RPMI8226 (cell line): ENCODE measurements at regions not wholly inside any gene's neighbourhood (a gene's known extent, or its start where the extent isn't known, plus 50 kb on each side); places are given as distances from the start of the nearest gene placed in this dataset.
"Not testable (repeated sequence)": the region's sequence is repeated elsewhere in the genome, so short reads cannot be mapped to it uniquely, and the experiment has no call there.

Source experiments
- DNase-seq: peaks from one replicate; pipeline ENCODE4 v3.0.0-alpha.2; 2015

DNA sequence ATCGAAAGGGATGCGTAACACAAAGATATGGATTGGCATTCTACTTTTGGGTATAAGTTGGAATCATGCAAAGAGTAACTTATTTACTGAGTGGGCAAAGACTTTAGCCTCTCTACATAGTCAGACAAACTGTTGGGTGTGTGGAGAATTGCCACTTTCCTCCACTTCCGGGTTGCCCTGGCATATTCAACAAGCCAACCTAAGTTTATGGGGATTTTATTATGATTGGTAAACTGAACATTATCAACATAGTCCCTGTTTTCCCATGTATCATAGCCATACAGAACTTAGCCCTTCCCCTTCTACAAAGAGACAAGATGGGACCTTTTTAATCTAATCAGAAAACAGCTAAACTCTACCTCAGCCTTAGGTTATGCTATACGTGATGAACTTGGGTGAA lies 121.6 kb downstream of the AGTR2 start:
- DNase-seq, result no peak

DNA sequence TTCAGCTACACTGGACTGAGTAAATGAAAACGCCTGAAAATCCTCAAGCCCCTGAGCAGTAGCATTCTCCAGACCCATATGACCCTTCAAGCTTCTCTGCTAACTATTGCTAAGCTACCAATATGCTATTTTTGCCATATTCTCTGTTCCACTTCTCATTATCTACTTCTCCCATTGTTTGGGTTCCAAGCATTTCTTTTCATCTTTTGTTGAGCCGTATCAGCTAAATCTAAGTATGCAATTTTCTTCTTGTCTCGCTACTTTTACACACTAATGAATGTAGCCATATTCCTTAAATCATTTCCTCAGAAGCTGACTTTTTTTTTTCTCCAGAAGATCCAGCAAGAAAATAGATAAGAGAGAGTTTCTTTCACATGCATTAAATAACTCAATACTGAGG lies 128.4 kb downstream of the AGTR2 start:
- no peak for DNase-seq

DNA sequence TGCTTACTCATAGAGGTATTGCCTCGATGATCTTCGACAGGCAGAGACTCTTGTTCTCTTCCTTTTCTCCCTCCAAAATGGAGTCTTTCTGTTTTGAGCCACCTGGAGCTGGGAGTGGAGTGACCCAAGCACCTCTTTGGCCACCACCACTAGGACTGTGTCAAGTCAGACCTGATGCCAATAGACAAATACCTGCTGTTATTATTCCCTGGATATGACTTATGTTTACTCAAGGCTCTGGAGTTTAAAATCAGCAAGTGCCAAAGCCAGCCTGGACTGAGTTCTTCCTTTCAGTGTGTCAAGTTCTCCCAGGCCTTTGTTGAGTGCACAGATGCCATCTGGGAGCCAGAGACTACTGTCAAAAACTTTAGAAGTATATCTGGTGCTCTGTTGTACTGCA lies 130.2 kb upstream of the SLC6A14 start:
- no peak for DNase-seq

DNA sequence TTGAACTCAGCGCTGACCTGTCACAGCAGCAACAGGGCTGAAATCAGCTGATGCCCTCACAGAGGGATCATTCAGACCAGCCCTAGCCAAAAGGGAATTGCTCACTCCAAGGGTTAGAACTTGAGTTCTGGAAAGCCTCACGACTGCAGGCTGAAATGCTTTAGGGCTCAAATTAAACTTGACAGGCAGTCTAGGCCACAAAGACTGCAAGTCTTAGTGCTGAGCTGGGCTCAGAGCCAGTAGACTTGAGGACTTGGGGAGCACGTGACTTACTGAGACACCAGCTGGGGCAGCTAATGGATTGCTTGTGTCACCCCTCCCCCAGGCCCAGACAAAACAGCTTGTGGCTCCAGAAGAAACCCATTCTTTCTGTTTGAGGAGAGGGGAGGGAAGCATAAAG lies 119.0 kb upstream of the SLC6A14 start:
- peak; percentile 64 for DNase-seq

DNA sequence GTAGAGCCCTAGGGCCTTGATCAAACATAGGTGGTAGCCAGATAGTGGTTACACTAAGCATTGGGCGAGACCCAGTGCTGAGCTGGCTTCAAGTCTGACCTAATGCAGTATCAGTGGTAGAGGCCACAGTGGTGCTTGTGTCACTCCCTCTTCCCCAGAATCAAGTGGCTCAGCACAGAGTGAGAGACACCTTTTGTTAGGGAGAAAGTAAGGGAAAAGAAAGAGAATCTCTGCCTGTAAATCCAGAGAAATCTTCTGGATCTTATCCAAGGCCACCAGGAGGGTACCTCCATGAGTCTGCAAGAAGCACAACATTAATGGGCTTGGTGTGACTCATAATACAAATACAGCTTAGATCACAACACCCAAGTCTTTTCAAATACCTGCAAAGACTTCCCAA lies 117.7 kb upstream of the SLC6A14 start:
- DNase-seq, result no peak

DNA sequence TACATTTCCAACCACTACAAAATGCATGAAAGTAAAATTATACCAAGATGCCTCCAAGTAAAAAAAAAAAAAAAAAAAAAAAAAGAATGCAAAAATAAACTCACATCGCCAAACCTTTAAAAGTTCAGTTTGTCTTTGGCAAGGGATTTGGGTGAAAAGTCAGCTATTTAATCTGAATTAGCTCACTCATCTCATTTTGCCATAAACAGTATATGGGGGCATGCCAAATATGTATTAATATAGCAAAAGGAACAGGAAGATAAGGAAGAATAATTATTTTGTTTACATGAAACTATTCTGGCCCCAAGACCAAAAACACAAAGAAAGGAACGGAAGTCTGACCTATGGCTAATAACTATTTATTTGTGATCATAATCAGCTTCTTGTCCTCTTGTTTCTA lies 114.7 kb upstream of the SLC6A14 start:
- DNase-seq, result no peak

DNA sequence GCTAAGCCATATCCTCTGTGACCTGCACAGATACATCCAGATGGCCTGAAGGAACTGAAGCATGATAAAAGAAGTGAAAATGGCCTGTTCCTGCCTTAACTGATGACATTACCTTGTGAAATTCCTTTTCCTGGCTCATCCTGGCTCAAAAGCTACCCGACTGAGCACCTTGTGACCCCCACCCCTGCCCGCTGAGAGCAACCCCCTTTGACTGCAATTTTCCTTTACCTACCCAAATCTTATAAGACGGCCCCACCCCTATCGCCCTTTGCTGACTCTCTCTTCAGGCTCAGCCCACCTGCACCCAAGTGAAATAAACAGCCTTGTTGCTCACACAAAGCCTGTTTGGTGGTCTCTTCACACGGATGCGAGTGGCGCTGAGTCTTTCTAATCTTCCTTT lies 104.4 kb upstream of the SLC6A14 start:
- DNase-seq, result not testable (repeated sequence)

DNA sequence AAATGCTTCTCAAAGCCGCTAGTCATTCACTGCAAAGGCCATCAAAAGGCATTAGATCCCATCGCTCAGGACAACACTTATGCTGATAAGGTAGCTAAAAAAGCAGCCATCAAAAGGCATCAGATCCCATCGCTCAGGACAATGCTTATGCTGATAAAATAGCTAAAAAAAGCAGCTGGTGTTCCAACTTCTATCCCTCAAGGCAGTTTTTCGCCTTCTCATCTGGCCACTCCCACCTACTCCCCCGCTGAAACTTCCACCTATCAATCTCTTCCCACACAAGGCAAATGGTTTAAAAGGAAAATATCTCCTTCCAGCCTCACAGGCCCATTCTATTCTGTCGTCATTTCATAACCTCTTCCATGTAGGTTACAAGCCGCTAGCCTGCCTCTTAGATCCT lies 101.6 kb upstream of the SLC6A14 start:
- not testable (repeated sequence) for DNase-seq

DNA sequence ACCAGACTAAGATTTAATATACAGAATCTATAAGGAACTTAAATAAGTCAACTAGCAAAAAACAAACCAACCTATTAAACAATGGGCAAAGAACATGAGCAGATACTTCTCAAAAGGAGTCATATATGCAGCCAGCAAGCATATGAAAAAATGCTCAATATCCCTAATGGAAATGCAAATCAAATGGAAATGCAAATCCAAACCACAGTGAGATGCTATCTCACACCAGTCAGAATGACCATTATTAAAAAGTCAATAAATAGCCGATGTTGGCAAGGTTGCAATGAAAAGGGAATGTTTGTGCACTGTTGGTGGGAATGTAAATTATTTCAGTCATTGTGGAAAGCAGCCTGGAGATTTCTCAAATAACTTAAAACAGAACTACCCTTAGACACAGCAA lies 97.0 kb upstream of the SLC6A14 start:
- no peak for DNase-seq

DNA sequence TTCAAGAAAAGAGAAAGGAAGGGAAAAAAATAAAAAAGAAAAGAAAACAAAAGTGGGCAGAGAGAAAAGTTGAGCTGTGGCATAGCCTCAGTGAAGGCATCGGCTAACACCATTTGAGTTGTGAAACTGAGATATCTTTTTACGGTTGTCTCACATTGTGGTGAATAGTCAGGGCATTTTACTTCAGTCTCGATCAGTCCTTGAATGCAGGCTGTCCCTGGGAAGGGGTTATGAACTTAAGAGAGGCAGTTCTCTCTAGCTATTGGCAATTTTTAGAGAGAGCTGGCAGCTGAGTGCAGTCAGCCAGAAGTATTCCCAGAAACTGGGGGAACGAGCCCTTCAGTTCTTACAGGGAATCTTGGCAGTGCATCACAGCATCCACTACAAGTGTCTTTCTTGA lies 93.5 kb upstream of the SLC6A14 start:
- no peak for DNase-seq

DNA sequence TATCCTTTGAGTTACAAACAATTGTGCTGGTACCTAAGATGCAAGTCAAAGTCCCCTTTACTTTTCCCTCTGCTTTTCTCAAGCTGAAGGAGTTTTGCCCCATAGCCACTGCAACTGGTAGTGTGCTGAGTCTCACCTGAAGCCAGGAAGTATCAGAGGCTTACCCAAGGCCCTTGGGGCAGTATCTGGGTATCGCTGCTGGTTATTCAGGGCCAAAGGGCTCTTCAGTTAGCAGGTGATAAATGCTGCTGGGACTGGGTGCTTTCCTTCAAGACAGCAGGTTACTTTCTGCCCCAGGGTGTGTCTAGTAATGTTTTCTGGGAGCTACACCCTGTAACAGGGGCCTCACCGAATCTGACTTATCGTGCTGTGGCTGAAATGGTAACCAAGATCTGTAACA lies 90.4 kb upstream of the SLC6A14 start:
- no peak for DNase-seq

DNA sequence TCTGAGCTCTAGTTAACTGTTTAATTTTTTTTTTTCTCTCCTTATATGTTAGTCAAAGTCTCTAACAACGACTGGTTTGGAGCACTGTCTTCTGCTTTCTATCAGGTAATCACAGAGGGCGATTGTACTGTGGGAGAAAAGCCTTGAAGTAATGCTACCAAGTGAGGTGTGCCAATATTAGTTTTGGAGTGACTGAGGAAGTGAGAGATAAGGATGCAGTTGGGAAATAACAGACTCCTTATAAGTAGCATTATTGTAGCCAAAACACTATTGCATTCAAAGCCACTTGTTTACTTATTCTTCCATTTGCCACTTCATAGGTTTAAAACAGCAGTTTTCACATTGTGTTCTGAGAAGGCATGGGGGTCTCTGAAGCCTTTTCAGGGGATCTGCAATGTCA lies 79.1 kb upstream of the SLC6A14 start:
- no peak for DNase-seq

DNA sequence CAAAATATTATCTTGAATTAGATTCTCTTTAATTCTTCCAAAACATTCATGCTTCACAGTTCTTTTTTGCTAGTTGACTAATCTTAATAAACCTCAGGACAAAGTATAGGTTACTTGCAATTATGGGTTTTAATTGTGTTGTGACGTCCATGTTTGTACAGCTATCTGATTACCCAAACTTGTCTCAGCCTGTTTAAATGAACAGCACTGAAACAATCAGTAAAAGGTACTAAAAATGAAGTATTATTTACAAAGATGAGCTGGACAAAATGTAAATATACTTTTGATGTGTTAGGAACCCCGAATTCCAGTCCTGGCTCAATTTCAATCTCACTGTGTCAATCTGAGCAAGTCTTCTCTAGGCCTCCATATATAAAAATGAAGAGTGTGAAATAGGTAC lies 57.4 kb upstream of the SLC6A14 start:
- DNase-seq, result no peak

DNA sequence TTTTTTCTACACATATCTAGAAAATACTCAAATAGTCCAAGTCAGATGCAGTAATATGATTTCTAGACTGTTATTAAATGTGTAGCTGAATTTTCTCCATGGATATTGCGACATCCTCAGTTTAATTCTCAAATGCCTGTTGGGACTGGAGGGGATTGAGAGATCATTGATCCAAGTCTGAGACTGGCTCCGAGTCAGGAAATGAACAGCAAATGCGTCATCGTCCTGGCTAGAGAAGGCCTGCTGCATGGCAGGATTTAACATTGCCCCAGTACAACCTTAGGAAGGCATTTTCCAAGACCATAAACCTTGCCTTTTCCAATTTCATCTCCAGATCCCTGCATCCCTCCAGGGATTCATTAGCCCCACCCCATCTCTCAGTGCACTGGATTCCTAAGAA lies 56.6 kb upstream of the SLC6A14 start:
- DNase-seq, result no peak

DNA sequence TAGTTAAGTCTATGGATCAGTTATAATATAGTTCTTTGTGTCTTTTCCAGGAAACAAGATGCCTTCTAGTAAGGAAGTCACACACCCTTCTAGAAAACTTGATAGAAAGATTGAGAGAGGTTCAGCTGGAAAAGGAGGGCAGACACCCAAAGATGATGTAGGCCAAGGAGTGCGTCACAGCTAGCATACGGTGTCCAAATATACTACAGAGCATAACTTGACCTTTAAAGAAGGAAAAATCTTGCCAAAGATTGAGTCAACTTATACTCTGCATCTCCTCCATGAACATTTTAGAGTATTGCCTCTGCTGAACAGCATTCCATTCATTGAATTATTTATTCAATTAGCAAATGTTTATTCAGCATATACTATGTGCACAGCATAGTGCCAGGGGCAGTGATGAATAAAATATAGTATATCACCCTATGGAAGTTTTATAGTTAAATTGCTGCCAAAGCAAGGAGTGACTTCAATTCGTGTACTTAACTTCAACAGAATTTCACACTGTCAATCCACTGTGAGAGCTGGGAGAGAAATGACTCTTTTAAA lies 51.9 kb upstream of the SLC6A14 start:
- no peak for DNase-seq
